ENCODE measurements at regions not wholly inside any gene's neighbourhood (a gene's known extent, or its start where the extent isn't known, plus 50 kb on each side); places are given as distances from the start of the nearest gene placed in this dataset.

GRCh38 chr12:13836099-13836498 lies 145.3 kb downstream of the GRIN2B start:
- TF ChIP-seq, protein P1, sequence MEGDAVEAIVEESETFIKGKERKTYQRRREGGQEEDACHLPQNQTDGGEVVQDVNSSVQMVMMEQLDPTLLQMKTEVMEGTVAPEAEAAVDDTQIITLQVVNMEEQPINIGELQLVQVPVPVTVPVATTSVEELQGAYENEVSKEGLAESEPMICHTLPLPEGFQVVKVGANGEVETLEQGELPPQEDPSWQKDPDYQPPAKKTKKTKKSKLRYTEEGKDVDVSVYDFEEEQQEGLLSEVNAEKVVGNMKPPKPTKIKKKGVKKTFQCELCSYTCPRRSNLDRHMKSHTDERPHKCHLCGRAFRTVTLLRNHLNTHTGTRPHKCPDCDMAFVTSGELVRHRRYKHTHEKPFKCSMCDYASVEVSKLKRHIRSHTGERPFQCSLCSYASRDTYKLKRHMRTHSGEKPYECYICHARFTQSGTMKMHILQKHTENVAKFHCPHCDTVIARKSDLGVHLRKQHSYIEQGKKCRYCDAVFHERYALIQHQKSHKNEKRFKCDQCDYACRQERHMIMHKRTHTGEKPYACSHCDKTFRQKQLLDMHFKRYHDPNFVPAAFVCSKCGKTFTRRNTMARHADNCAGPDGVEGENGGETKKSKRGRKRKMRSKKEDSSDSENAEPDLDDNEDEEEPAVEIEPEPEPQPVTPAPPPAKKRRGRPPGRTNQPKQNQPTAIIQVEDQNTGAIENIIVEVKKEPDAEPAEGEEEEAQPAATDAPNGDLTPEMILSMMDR (IDR thresholded peaks at IDR 0.05) = no peak
- TF ChIP-seq POLR2A (IDR thresholded peaks at IDR 0.05) (no peak), POLR2AphosphoS5 (IDR thresholded peaks at IDR 0.05) (no peak)

Data from breast epithelium (tissue), 3 donors.